ENCODE measurements at regions not wholly inside any gene's neighbourhood (a gene's known extent, or its start where the extent isn't known, plus 50 kb on each side); places are given as distances from the start of the nearest gene placed in this dataset.

DNA sequence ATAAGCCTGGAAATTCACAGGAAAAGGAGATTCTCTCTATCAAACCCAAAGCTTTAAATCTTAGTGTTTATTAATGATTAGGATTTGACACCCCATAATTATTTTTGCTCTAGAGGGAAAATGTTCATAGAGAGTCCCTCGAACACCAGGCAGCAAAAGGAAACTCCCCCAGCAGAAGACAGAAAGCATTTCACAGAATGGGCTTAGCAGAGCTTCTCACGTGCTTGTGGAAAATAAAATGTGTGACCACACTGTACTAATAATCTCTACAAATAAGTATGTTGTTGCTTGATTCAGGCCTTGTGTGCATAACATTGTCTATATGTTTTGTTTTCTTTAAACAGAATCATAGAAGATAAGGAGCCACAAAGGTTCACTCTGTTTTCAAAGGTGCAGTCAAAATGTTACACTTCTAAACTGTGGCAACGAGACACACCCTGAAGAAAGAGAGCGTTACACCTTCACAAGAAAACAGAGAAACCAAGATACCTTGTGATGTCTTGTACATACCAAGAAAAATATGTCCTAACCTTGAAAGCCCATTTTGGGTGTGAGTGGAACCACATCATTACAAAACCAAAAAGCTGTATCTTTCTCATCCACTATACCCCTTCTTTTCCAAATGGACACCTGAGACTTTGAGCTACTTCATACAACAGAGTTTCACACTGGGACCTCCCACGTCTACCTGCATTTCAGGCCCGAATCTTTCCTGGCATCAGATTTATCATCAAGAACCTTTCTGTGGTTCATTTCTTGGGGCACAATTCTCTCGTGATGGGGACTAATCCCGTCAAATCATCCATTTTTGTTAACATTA lies 282.5 kb downstream of the ETS1 start:
- H3K23ac ChIP-seq (ENCODE audit: low read depth, low read length) = no peak overlapping the region
- H2AK5ac ChIP-seq (ENCODE audit: low read depth, low read length) = no peak overlapping the region
- H2BK5ac ChIP-seq (ENCODE audit: low read depth, low read length, poor library complexity, severe bottlenecking) = no peak overlapping the region
- no peak overlapping the region for H3K14ac ChIP-seq (replicated peaks; ENCODE audit: low read depth, low read length)
- DNase-seq (no peak), ATAC-seq (ENCODE audit: low read depth) (no peak)
- no peak overlapping the region for H4K91ac ChIP-seq (ENCODE audit: insufficient read depth, low read depth, low read length)
- no peak overlapping the region for H2BK20ac ChIP-seq (ENCODE audit: low read depth, low read length)
- H4K8ac ChIP-seq (ENCODE audit: low read depth in 2 of 2, low read length in 2 of 2) = no peak overlapping the region
- TF ChIP-seq RAD21 (IDR thresholded peaks at IDR 0.05; ENCODE audit: low read length) = no peak
- TF ChIP-seq, protein P1, sequence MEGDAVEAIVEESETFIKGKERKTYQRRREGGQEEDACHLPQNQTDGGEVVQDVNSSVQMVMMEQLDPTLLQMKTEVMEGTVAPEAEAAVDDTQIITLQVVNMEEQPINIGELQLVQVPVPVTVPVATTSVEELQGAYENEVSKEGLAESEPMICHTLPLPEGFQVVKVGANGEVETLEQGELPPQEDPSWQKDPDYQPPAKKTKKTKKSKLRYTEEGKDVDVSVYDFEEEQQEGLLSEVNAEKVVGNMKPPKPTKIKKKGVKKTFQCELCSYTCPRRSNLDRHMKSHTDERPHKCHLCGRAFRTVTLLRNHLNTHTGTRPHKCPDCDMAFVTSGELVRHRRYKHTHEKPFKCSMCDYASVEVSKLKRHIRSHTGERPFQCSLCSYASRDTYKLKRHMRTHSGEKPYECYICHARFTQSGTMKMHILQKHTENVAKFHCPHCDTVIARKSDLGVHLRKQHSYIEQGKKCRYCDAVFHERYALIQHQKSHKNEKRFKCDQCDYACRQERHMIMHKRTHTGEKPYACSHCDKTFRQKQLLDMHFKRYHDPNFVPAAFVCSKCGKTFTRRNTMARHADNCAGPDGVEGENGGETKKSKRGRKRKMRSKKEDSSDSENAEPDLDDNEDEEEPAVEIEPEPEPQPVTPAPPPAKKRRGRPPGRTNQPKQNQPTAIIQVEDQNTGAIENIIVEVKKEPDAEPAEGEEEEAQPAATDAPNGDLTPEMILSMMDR (conservative IDR thresholded peaks at IDR 0.05; ENCODE audit: low read depth, low read length) = no peak
- TF ChIP-seq POLR2A (IDR thresholded peaks at IDR 0.05; ENCODE audit: low read depth, low read length) = no peak
- TF ChIP-seq NFE2L2 (IDR thresholded peaks at IDR 0.05; ENCODE audit: low read depth, low read length) = no peak
- TF ChIP-seq MAZ (IDR thresholded peaks at IDR 0.05; ENCODE audit: borderline replicate concordance, low read depth, low read length) = no peak
- no peak for TF ChIP-seq MAFK (IDR thresholded peaks at IDR 0.05; ENCODE audit: low read depth, low read length)
- TF ChIP-seq CHD1 (IDR thresholded peaks at IDR 0.05; ENCODE audit: low read depth, low read length) = no peak
- TF ChIP-seq, protein P2, sequence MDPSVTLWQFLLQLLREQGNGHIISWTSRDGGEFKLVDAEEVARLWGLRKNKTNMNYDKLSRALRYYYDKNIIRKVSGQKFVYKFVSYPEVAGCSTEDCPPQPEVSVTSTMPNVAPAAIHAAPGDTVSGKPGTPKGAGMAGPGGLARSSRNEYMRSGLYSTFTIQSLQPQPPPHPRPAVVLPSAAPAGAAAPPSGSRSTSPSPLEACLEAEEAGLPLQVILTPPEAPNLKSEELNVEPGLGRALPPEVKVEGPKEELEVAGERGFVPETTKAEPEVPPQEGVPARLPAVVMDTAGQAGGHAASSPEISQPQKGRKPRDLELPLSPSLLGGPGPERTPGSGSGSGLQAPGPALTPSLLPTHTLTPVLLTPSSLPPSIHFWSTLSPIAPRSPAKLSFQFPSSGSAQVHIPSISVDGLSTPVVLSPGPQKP (IDR thresholded peaks at IDR 0.05; ENCODE audit: borderline replicate concordance, low read depth, low read length) = no peak
- TF ChIP-seq, protein P3, sequence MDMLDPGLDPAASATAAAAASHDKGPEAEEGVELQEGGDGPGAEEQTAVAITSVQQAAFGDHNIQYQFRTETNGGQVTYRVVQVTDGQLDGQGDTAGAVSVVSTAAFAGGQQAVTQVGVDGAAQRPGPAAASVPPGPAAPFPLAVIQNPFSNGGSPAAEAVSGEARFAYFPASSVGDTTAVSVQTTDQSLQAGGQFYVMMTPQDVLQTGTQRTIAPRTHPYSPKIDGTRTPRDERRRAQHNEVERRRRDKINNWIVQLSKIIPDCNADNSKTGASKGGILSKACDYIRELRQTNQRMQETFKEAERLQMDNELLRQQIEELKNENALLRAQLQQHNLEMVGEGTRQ (IDR thresholded peaks at IDR 0.05; ENCODE audit: low read depth, low read length) = no peak
- TF ChIP-seq RCOR1 (IDR thresholded peaks at IDR 0.05; ENCODE audit: insufficient replicate concordance, low read length) = no peak
- no peak for TF ChIP-seq MXI1 (IDR thresholded peaks at IDR 0.05; ENCODE audit: borderline replicate concordance, low read depth, low read length)
- no peak for TF ChIP-seq BHLHE40 (IDR thresholded peaks at IDR 0.05; ENCODE audit: low read depth, low read length)
- no peak for TF ChIP-seq RFX5 (IDR thresholded peaks at IDR 0.05; ENCODE audit: low read depth, low read length)
- TF ChIP-seq FOS (IDR thresholded peaks at IDR 0.05; ENCODE audit: low read depth, low read length) = no peak
- no peak for TF ChIP-seq CEBPB (IDR thresholded peaks at IDR 0.05; ENCODE audit: low read depth, low read length)
- TF ChIP-seq SMC3 (IDR thresholded peaks at IDR 0.05; ENCODE audit: low read depth, low read length) = no peak
- H3K4ac ChIP-seq (ENCODE audit: low read depth, low read length) = no peak overlapping the region
- no peaks in the 10 kb centered on the region for H3K4me1 ChIP-seq (ENCODE audit: control insufficient read depth, insufficient read depth, low read length)
- H2AK9ac ChIP-seq (replicated peaks; ENCODE audit: low read depth, low read length, poor library complexity) = no peak overlapping the region
- no peaks in the 10 kb centered on the region for H3K36me3 ChIP-seq (ENCODE audit: control insufficient read depth, insufficient read depth, low read length)
- H3K18ac ChIP-seq (ENCODE audit: low read depth, low read length) = no peak overlapping the region
- H3K27me3 ChIP-seq (ENCODE audit: control insufficient read depth, insufficient read depth, low read length) = peaks cover 2% of the 10 kb centered on the region; the same call in 1 of the 2 replicates
- CTCF ChIA-PET = no interaction called here
- H3K9me3 ChIP-seq (ENCODE audit: control insufficient read depth, insufficient read depth, low read length) = no peaks in the 10 kb centered on the region
- intact Hi-C loops (cut with micrococcal nuclease) (no loop called here), dilution Hi-C loops (cut with HindIII; ENCODE audit: low sequenced_read_pairs, unreplicated experiment) (no loop called here), in situ Hi-C loops (cut with MboI; ENCODE audit: low sequenced_read_pairs) (no loop called here)
- H3K56ac ChIP-seq (ENCODE audit: extremely low read depth, insufficient read depth, low read length) = no peak overlapping the region
- H3K4me2 ChIP-seq (ENCODE audit: low read depth, low read length) = no peak overlapping the region
- no peak overlapping the region for H2AFZ ChIP-seq (replicated peaks; ENCODE audit: low read length, poor library complexity)
- H3K4me3 ChIP-seq (ENCODE audit: insufficient read depth, low read depth, low read length) = no peak overlapping the region
- H2BK15ac ChIP-seq (ENCODE audit: low read depth, low read length) = no peak overlapping the region
- no peak overlapping the region for H4K5ac ChIP-seq (ENCODE audit: low read depth, low read length)
- no peaks in the 10 kb centered on the region for H4K20me1 ChIP-seq (ENCODE audit: insufficient read depth, low read length)
- no peak overlapping the region for H2BK120ac ChIP-seq (ENCODE audit: low read depth, low read length)
- 100% methylated on average over 2 of the region's 8 CpGs; no CpG with 5 or more reads in 1 of the 2 experiments for WGBS, 2 experiments (ENCODE audit: extremely low coverage in 2 of 2, insufficient read length in 1 of 2)
- POLR2A ChIA-PET (ENCODE audit: unreplicated experiment) = no interaction called here
- no peaks in the 10 kb centered on the region for H3K9me1 ChIP-seq (ENCODE audit: insufficient read depth, low read length)
- BruUV-seq (replicated peaks) = no TSS peak
- no peak overlapping the region for H3K27ac ChIP-seq (ENCODE audit: insufficient read depth, low read length)
- H3K79me1 ChIP-seq (ENCODE audit: low read depth in 1 of 2, low read length in 2 of 2) = no peaks in the 10 kb centered on the region
- H3K9ac ChIP-seq (ENCODE audit: low read depth, low read length) = no peak overlapping the region
